ENCODE measurements at regions not wholly inside any gene's neighbourhood (a gene's known extent, or its start where the extent isn't known, plus 50 kb on each side); places are given as distances from the start of the nearest gene placed in this dataset.

GRCh38 chr5:3835811-3836210 lies 240.2 kb downstream of the IRX1 start:
- H3K4me1 ChIP-seq: no peaks in the 10 kb centered on the region
- H3K9me3 ChIP-seq: no peaks in the 10 kb centered on the region
- H3K27me3 ChIP-seq: no peaks in the 10 kb centered on the region
- H3K27ac ChIP-seq: no peak overlapping the region
- intact Hi-C loops (cut with DNase I): no loop called here
- TF ChIP-seq POLR2A (IDR thresholded peaks at IDR 0.05) (no peak), CTCF (IDR thresholded peaks at IDR 0.05) (no peak), POLR2AphosphoS5 (IDR thresholded peaks at IDR 0.05; ENCODE audit: insufficient read depth in 1 of 2, low read depth in 1 of 2) (no peak)
- DNase-seq (ENCODE audit: extremely low spot score in 2 of 2): no peak
- H3K4me3 ChIP-seq: no peak overlapping the region
- no peaks in the 10 kb centered on the region for H3K36me3 ChIP-seq

- H3K36me3 ChIP-seq: no peaks in the 10 kb centered on the region
- H3K4me3 ChIP-seq: no peak overlapping the region
- no peaks in the 10 kb centered on the region for H3K9me3 ChIP-seq
- intact Hi-C loops (cut with DNase I): no loop called here
- no peaks in the 10 kb centered on the region for H3K4me1 ChIP-seq
- no peak for TF ChIP-seq POLR2AphosphoS5 (IDR thresholded peaks at IDR 0.05; ENCODE audit: insufficient read depth in 1 of 2, low read depth in 1 of 2)
- no peak for TF ChIP-seq CTCF (IDR thresholded peaks at IDR 0.05)
- TF ChIP-seq POLR2A (IDR thresholded peaks at IDR 0.05): no peak
- no peak overlapping the region for H3K27ac ChIP-seq
- no peaks in the 10 kb centered on the region for H3K27me3 ChIP-seq
- no peak for DNase-seq (ENCODE audit: extremely low spot score in 2 of 2)
Observed at GRCh38 chr5:3836528-3836927, 240.9 kb downstream of the IRX1 start.

GRCh38 chr5:3837506-3837905 lies 241.9 kb downstream of the IRX1 start:
- H3K4me1 ChIP-seq: no peaks in the 10 kb centered on the region
- H3K9me3 ChIP-seq: no peaks in the 10 kb centered on the region
- no peak for DNase-seq (ENCODE audit: extremely low spot score in 2 of 2)
- intact Hi-C loops (cut with DNase I): no loop called here
- no peak overlapping the region for H3K27ac ChIP-seq
- H3K36me3 ChIP-seq: no peaks in the 10 kb centered on the region
- no peaks in the 10 kb centered on the region for H3K27me3 ChIP-seq
- TF ChIP-seq CTCF (IDR thresholded peaks at IDR 0.05) (no peak), POLR2AphosphoS5 (IDR thresholded peaks at IDR 0.05; ENCODE audit: insufficient read depth in 1 of 2, low read depth in 1 of 2) (no peak), POLR2A (IDR thresholded peaks at IDR 0.05) (no peak)
- no peak overlapping the region for H3K4me3 ChIP-seq

- no peak for TF ChIP-seq POLR2AphosphoS5 (IDR thresholded peaks at IDR 0.05; ENCODE audit: insufficient read depth in 1 of 2, low read depth in 1 of 2)
- no peak for TF ChIP-seq CTCF (IDR thresholded peaks at IDR 0.05)
- no peak for TF ChIP-seq POLR2A (IDR thresholded peaks at IDR 0.05)
- H3K27me3 ChIP-seq: no peaks in the 10 kb centered on the region
- no peaks in the 10 kb centered on the region for H3K9me3 ChIP-seq
- intact Hi-C loops (cut with DNase I): no loop called here
- no peak overlapping the region for H3K27ac ChIP-seq
- DNase-seq (ENCODE audit: extremely low spot score in 2 of 2): peak in 1 of 2 donors; percentile 10
- H3K4me1 ChIP-seq: no peaks in the 10 kb centered on the region
- H3K4me3 ChIP-seq: no peak overlapping the region
- no peaks in the 10 kb centered on the region for H3K36me3 ChIP-seq
Observed at GRCh38 chr5:3839151-3839550, 243.5 kb downstream of the IRX1 start.

- Histone ChIP-seq H3K4me1 (no peaks in the 10 kb centered on the region), H3K27me3 (no peaks in the 10 kb centered on the region), H3K9me3 (no peaks in the 10 kb centered on the region), H3K4me3 (no peak overlapping the region), H3K36me3 (no peaks in the 10 kb centered on the region), H3K27ac (no peak overlapping the region)
- peak in 1 of 2 donors; percentile 70 for DNase-seq (ENCODE audit: extremely low spot score in 2 of 2)
- TF ChIP-seq POLR2AphosphoS5 (IDR thresholded peaks at IDR 0.05; ENCODE audit: insufficient read depth in 1 of 2, low read depth in 1 of 2) (no peak), POLR2A (IDR thresholded peaks at IDR 0.05) (no peak), CTCF (IDR thresholded peaks at IDR 0.05) (no peak)
- intact Hi-C loops (cut with DNase I): no loop called here
Observed at GRCh38 chr5:3842591-3842990, 247.0 kb downstream of the IRX1 start.
